ENCODE measurements at regions not wholly inside any gene's neighbourhood (a gene's known extent, or its start where the extent isn't known, plus 50 kb on each side); places are given as distances from the start of the nearest gene placed in this dataset.

- DNase-seq = no peak
- Histone ChIP-seq H3K27ac (no peak overlapping the region), H3K27me3 (no peaks in the 10 kb centered on the region), H3K36me3 (no peaks in the 10 kb centered on the region), H3K4me3 (no peak overlapping the region), H3K9me3 (no peaks in the 10 kb centered on the region), H3K4me1 (no peaks in the 10 kb centered on the region)
- TF ChIP-seq, protein P1, sequence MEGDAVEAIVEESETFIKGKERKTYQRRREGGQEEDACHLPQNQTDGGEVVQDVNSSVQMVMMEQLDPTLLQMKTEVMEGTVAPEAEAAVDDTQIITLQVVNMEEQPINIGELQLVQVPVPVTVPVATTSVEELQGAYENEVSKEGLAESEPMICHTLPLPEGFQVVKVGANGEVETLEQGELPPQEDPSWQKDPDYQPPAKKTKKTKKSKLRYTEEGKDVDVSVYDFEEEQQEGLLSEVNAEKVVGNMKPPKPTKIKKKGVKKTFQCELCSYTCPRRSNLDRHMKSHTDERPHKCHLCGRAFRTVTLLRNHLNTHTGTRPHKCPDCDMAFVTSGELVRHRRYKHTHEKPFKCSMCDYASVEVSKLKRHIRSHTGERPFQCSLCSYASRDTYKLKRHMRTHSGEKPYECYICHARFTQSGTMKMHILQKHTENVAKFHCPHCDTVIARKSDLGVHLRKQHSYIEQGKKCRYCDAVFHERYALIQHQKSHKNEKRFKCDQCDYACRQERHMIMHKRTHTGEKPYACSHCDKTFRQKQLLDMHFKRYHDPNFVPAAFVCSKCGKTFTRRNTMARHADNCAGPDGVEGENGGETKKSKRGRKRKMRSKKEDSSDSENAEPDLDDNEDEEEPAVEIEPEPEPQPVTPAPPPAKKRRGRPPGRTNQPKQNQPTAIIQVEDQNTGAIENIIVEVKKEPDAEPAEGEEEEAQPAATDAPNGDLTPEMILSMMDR (IDR thresholded peaks at IDR 0.05) = no peak
These were observed 78.4 kb downstream of the SOX9 start for GRCh38 chr17:72199256-72199655.

DNA sequence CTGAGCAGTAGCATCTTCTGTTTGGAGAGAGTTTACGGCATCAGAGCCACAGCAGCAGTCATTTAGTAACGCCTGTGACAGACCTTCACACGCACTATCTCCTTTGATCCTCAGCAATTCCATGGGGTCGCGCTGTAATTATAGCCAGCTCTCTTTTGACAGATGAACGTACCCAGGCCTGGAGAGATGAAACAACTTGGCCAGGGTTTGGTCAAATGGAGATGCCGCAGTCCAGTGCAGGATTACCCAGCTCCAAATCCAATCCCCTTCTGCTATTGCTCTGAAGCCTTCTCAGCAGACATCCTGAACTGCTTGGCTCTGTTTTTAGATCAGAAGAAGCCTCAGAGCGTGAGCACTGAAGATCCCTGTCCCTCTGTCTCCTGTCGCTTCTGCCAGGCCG lies 83.9 kb downstream of the SOX9 start:
- no peak for TF ChIP-seq POLR2A (IDR thresholded peaks at IDR 0.05)
- TF ChIP-seq, protein P1 (IDR thresholded peaks at IDR 0.05) = no peak
- H3K4me1 ChIP-seq = no peaks in the 10 kb centered on the region
- H3K9me3 ChIP-seq = no peaks in the 10 kb centered on the region
- no peaks in the 10 kb centered on the region for H3K36me3 ChIP-seq
- DNase-seq = no peak
- H3K27me3 ChIP-seq = no peaks in the 10 kb centered on the region
- H3K27ac ChIP-seq = no peak overlapping the region
- no peak overlapping the region for H3K4me3 ChIP-seq

DNA sequence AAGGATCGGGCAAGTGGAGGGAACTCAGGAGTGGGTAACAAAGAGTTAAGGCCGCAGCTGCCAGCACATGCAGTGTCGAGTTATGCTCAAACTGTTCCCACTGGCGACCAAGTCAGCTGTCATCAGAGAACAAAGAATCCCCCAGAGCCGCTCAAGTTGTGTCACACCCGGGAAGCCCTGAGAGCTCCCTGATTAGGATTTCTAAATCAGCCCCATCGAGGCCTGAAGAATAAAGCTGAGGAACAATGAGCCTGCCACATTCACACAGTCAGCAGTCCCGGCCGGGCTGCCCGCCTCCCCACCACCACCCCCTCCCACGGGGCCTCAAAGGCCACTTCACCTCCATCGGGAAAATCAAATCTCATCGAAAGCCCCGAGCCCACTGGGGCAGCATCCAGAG lies 84.5 kb downstream of the SOX9 start:
- TF ChIP-seq, protein P1 (IDR thresholded peaks at IDR 0.05) = no peak
- TF ChIP-seq POLR2A (IDR thresholded peaks at IDR 0.05) = no peak
- H3K36me3 ChIP-seq = no peaks in the 10 kb centered on the region
- no peaks in the 10 kb centered on the region for H3K9me3 ChIP-seq
- no peak overlapping the region for H3K27ac ChIP-seq
- DNase-seq = no peak
- no peaks in the 10 kb centered on the region for H3K27me3 ChIP-seq
- H3K4me1 ChIP-seq = no peaks in the 10 kb centered on the region
- H3K4me3 ChIP-seq = no peak overlapping the region

GRCh38 chr17:72205822-72206221 lies 85.0 kb downstream of the SOX9 start:
- H3K27me3 ChIP-seq = no peaks in the 10 kb centered on the region
- no peaks in the 10 kb centered on the region for H3K9me3 ChIP-seq
- no peak for DNase-seq

GRCh38 chr17:72206376-72206775 lies 85.6 kb downstream of the SOX9 start:
- H3K4me1 ChIP-seq = no peaks in the 10 kb centered on the region
- no peaks in the 10 kb centered on the region for H3K27me3 ChIP-seq
- DNase-seq = no peak
- no peak for TF ChIP-seq POLR2A (IDR thresholded peaks at IDR 0.05)
- TF ChIP-seq, protein P1 (IDR thresholded peaks at IDR 0.05) = no peak
- H3K36me3 ChIP-seq = no peaks in the 10 kb centered on the region
- H3K4me3 ChIP-seq = no peak overlapping the region
- no peak overlapping the region for H3K27ac ChIP-seq
- no peaks in the 10 kb centered on the region for H3K9me3 ChIP-seq

More at GRCh38 chr17:72205822-72206221, 85.0 kb downstream of the SOX9 start:
- Histone ChIP-seq H3K36me3 (no peaks in the 10 kb centered on the region), H3K27ac (no peak overlapping the region), H3K4me1 (no peaks in the 10 kb centered on the region), H3K4me3 (no peak overlapping the region)
- TF ChIP-seq, protein P1 (IDR thresholded peaks at IDR 0.05) = no peak
- TF ChIP-seq POLR2A (IDR thresholded peaks at IDR 0.05) = no peak

DNA sequence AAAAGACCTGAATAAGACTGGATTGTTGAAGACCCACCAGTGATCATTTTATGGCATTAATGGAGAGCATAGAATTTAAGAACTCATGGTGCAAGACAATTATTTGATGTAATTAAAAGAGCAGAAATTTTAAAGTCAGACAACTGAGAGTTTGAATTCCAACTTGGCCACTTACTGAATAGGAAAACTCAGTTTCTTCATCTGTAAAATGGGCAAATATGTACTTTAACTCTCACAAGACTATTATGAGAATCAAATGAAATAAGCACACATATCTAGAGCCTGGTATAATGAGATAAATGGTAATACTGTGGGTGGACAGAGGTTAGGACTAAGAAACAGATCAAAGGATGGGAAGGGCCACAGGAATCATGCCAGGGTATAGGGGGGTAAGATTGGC lies 88.0 kb downstream of the SOX9 start:
- DNase-seq = no peak
- H3K27ac ChIP-seq = no peak overlapping the region
- H3K4me1 ChIP-seq = no peaks in the 10 kb centered on the region
- H3K36me3 ChIP-seq = no peaks in the 10 kb centered on the region
- H3K4me3 ChIP-seq = no peak overlapping the region
- TF ChIP-seq, protein P1 (IDR thresholded peaks at IDR 0.05) = no peak
- TF ChIP-seq POLR2A (IDR thresholded peaks at IDR 0.05) = no peak
- H3K9me3 ChIP-seq = no peaks in the 10 kb centered on the region
- no peaks in the 10 kb centered on the region for H3K27me3 ChIP-seq

Data from Peyer's patch (tissue), 4 donors.